ENCODE measurements at regions not wholly inside any gene's neighbourhood (a gene's known extent, or its start where the extent isn't known, plus 50 kb on each side); places are given as distances from the start of the nearest gene placed in this dataset.

DNA sequence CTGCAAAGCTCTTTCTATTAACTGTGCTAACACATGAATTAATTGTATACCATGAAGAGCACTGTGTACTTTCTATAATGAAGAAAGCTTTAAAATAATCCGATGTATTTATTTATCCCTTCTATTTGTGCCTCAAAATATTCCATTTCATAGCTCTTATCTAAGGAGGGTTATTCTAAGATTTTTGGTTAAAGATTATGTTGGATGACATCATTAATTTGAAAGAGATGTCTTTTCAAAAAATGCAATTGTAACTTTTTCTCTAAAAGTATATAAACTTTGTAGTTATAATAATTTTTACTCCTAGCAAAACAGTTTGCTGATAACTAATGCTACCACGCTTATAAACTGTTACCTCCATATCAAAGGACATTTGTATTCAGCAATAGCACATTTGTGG, 192.4 kb upstream of the HSF2 start:
- H3K27me3 ChIP-seq (ENCODE audit: control insufficient read depth, low read length) = no peaks in the 10 kb centered on the region
- H3K27ac ChIP-seq (ENCODE audit: low read depth, low read length) = no peak overlapping the region
- no peaks in the 10 kb centered on the region for H3K9me3 ChIP-seq (ENCODE audit: control insufficient read depth, insufficient read depth, low read length)
- H4K20me1 ChIP-seq (ENCODE audit: control insufficient read depth, insufficient read depth, low read depth, low read length) = no peaks in the 10 kb centered on the region
- H3K4me1 ChIP-seq (ENCODE audit: control insufficient read depth, low read length) = no peaks in the 10 kb centered on the region
- TF ChIP-seq EZH2phosphoT487 (IDR thresholded peaks at IDR 0.05; ENCODE audit: borderline replicate concordance, low read length) = no peak
- no peak for TF ChIP-seq CTCF (IDR thresholded peaks at IDR 0.05; ENCODE audit: low read depth, low read length, poor library complexity, severe bottlenecking)
- H3K36me3 ChIP-seq (ENCODE audit: control insufficient read depth, low read length) = no peaks in the 10 kb centered on the region
- H3K79me2 ChIP-seq (ENCODE audit: control insufficient read depth, low read length) = no peaks in the 10 kb centered on the region
- H3K4me2 ChIP-seq (ENCODE audit: low read length) = no peak overlapping the region
- H3K9me2 ChIP-seq (replicated peaks; ENCODE audit: control insufficient read depth, low read length) = no peaks in the 10 kb centered on the region
- H3K4me3 ChIP-seq (ENCODE audit: low read length) = no peak overlapping the region
- H3F3A ChIP-seq (ENCODE audit: control insufficient read depth, insufficient read depth) = no peaks in the 10 kb centered on the region

GRCh38 chr6:122207794-122208193, 191.7 kb upstream of the HSF2 start:
- Histone ChIP-seq H4K20me1 (ENCODE audit: control insufficient read depth, insufficient read depth, low read depth, low read length) (no peaks in the 10 kb centered on the region), H3K27ac (ENCODE audit: low read depth, low read length) (no peak overlapping the region), H3K27me3 (ENCODE audit: control insufficient read depth, low read length) (no peaks in the 10 kb centered on the region), H3K9me3 (ENCODE audit: control insufficient read depth, insufficient read depth, low read length) (no peaks in the 10 kb centered on the region), H3K4me1 (ENCODE audit: control insufficient read depth, low read length) (no peaks in the 10 kb centered on the region), H3K9me2 (replicated peaks; ENCODE audit: control insufficient read depth, low read length) (no peaks in the 10 kb centered on the region), H3K79me2 (ENCODE audit: control insufficient read depth, low read length) (no peaks in the 10 kb centered on the region), H3K4me3 (ENCODE audit: low read length) (no peak overlapping the region), H3K4me2 (ENCODE audit: low read length) (no peak overlapping the region), H3F3A (ENCODE audit: control insufficient read depth, insufficient read depth) (no peaks in the 10 kb centered on the region), H3K36me3 (ENCODE audit: control insufficient read depth, low read length) (no peaks in the 10 kb centered on the region)
- TF ChIP-seq EZH2phosphoT487 (IDR thresholded peaks at IDR 0.05; ENCODE audit: borderline replicate concordance, low read length) (no peak), CTCF (IDR thresholded peaks at IDR 0.05; ENCODE audit: low read depth, low read length, poor library complexity, severe bottlenecking) (no peak)

GRCh38 chr6:122214605-122215318, 184.7 kb upstream of the HSF2 start:
- no peak overlapping the region for H3K4me2 ChIP-seq (ENCODE audit: low read length)
- no peaks in the 10 kb centered on the region for H3K27me3 ChIP-seq (ENCODE audit: control insufficient read depth, low read length)
- H3F3A ChIP-seq (ENCODE audit: control insufficient read depth, insufficient read depth) = no peaks in the 10 kb centered on the region
- no peaks in the 10 kb centered on the region for H3K9me3 ChIP-seq (ENCODE audit: control insufficient read depth, insufficient read depth, low read length)
- TF ChIP-seq CTCF (IDR thresholded peaks at IDR 0.05; ENCODE audit: low read depth, low read length, poor library complexity, severe bottlenecking) (no peak), EZH2phosphoT487 (IDR thresholded peaks at IDR 0.05; ENCODE audit: borderline replicate concordance, low read length) (no peak)
- no peaks in the 10 kb centered on the region for H3K4me1 ChIP-seq (ENCODE audit: control insufficient read depth, low read length)
- H3K36me3 ChIP-seq (ENCODE audit: control insufficient read depth, low read length) = no peaks in the 10 kb centered on the region
- H3K4me3 ChIP-seq (ENCODE audit: low read length) = no peak overlapping the region
- no peaks in the 10 kb centered on the region for H4K20me1 ChIP-seq (ENCODE audit: control insufficient read depth, insufficient read depth, low read depth, low read length)
- H3K27ac ChIP-seq (ENCODE audit: low read depth, low read length) = no peak overlapping the region
- no peaks in the 10 kb centered on the region for H3K79me2 ChIP-seq (ENCODE audit: control insufficient read depth, low read length)
- H3K9me2 ChIP-seq (replicated peaks; ENCODE audit: control insufficient read depth, low read length) = no peaks in the 10 kb centered on the region

Data from DOHH2 (cell line).